Tibial nerve (tissue), 4 donors: ENCODE measurements at regions not wholly inside any gene's neighbourhood (a gene's known extent, or its start where the extent isn't known, plus 50 kb on each side); places are given as distances from the start of the nearest gene placed in this dataset.

Experiments
- DNase-seq, 2 donors: peaks; one replicate each; pipeline ENCODE4 v3.0.0-alpha.2; 2019; ENCODE audit warnings: low spot score in 2 of 2
- H3K27ac ChIP-seq, 4 donors: fragments of 200-600 bp; sonication (generic) in 3 of 4; one replicate each; pipeline ENCODE4 v1.5.1; 2017 to 2019; ENCODE audit warnings: mild to moderate bottlenecking in 1 of 4
- H3K27me3 ChIP-seq, 2 donors: fragments of 200-600 bp; sonication (generic) in 1 of 2; one replicate each; pipeline versions ENCODE4 v1.5.1 to v1.6.0; 2017 to 2019
- H3K36me3 ChIP-seq, 3 donors: fragments of 200-600 bp; sonication (generic); one replicate each; pipeline ENCODE4 v1.5.1; 2018 to 2019
- H3K4me1 ChIP-seq, 4 donors: fragments of 200-600 bp; sonication (generic) in 3 of 4; one replicate each; pipeline ENCODE4 v1.5.1; 2017 to 2019
- H3K4me3 ChIP-seq, 4 donors: fragments of 200-600 bp; sonication (generic) in 3 of 4; one replicate each; pipeline ENCODE4 v1.5.1; 2017 to 2019; ENCODE audit warnings: mild to moderate bottlenecking in 1 of 4, moderate library complexity in 1 of 4
- H3K9me3 ChIP-seq, 4 donors: fragments of 200-600 bp; sonication (generic) in 3 of 4; one replicate each; pipeline ENCODE4 v1.5.1; 2017 to 2019
- EP300 ChIP-seq, 2 donors: sonication (generic); formaldehyde crosslinking; IDR thresholded peaks; one replicate each; pipeline ENCODE4 v1.6.1; 2017; ENCODE audit warnings: antibody characterized with exemption in 2 of 2, mild to moderate bottlenecking in 1 of 2
- POLR2A ChIP-seq, 2 donors: fragments of 450-650 bp; IDR thresholded peaks; one replicate each; pipeline ENCODE4 v1.6.1; 2017; ENCODE audit warnings: antibody characterized with exemption in 2 of 2, mild to moderate bottlenecking in 2 of 2, moderate library complexity in 2 of 2
- WGBS, 2 donors: methylation state at CpG; one replicate each; pipeline ENCODE4 v1.1.5; 2018; 5-methylcytosine and 5-hydroxymethylcytosine counted together
- TF ChIP-seq, protein P1 (sequence below), 5 experiments: fragments of 200-600 bp in 3 of 5; fragments of 450-650 bp in 2 of 5; sonication (generic) in 3 of 5; IDR thresholded peaks; one replicate each; pipeline ENCODE4 v1.5.1; 2016 to 2019; ENCODE audit warnings: antibody characterized with exemption in 5 of 5, mild to moderate bottlenecking in 3 of 5, moderate library complexity in 2 of 5

DNA sequence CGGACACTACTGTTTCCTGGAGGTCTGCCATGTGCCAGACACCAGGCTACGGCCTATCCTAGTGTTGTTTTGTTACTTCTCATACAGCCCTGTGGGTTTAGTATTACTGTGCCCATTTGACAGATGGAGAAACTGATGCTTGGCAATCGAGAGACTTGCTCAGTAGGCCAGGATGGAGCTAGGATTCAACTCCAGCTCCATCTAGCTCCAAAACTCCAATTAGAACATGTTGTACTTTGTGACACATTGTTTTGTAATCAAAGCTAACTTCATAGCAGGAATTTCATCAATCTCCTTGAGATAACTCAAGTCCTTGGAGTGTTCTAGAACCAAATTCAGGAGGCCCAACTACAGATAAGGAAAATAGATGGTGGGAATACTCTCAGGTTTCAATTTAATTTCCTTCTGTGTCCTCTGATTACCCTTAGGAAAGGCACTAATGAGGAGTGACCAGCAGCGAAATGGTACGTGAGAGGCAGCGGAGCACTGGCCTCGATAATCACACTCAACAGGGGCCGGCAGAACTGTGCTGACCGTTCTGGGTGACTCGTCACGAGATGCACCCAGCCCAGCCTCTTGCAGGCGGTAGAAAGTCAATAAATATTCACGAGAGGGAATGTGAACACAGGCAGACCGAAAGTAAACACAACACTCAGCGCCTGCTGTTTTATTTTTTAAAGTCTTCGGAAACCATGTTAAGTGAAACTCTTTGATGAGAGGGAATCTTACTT lies 269.6 kb upstream of the NEBL start:
- Histone ChIP-seq H3K9me3 (no peaks in the 10 kb centered on the region), H3K27me3 (no peaks in the 10 kb centered on the region), H3K4me1 (peaks cover 0 to 4% (median 0%) of the 10 kb centered on the region in 4 donors), H3K27ac (no peak overlapping the region), H3K36me3 (no peaks in the 10 kb centered on the region), H3K4me3 (no peak overlapping the region)
- 84 to 88% methylated on average over 16 of the region's 16 CpGs for WGBS, 2 donors
- TF ChIP-seq POLR2A (IDR thresholded peaks at IDR 0.05) = no peak
- TF ChIP-seq, protein P1, sequence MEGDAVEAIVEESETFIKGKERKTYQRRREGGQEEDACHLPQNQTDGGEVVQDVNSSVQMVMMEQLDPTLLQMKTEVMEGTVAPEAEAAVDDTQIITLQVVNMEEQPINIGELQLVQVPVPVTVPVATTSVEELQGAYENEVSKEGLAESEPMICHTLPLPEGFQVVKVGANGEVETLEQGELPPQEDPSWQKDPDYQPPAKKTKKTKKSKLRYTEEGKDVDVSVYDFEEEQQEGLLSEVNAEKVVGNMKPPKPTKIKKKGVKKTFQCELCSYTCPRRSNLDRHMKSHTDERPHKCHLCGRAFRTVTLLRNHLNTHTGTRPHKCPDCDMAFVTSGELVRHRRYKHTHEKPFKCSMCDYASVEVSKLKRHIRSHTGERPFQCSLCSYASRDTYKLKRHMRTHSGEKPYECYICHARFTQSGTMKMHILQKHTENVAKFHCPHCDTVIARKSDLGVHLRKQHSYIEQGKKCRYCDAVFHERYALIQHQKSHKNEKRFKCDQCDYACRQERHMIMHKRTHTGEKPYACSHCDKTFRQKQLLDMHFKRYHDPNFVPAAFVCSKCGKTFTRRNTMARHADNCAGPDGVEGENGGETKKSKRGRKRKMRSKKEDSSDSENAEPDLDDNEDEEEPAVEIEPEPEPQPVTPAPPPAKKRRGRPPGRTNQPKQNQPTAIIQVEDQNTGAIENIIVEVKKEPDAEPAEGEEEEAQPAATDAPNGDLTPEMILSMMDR (IDR thresholded peaks at IDR 0.05) = no peak
- TF ChIP-seq EP300 (IDR thresholded peaks at IDR 0.05) = no peak
- no peak for DNase-seq

DNA sequence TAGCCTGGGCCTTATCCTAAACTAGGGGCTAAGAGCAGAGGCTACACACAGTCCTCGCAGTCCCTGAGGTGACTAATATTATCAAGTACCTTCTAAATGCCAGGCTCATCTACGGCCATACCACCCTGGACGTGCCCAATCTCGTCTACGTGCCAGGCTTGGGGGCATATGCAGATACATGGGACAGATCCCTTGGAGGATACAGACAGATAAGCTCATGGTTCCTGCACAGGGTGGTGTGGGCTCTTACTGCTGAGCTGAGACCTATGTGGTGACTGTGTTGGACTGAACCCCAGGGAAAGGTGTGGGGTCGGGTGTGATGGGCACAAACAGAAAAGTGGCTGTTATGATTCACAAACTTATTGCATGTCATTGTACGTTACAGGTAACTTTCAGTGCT lies 268.4 kb upstream of the NEBL start:
- Histone ChIP-seq H3K27ac (no peak overlapping the region), H3K36me3 (no peaks in the 10 kb centered on the region), H3K4me1 (no peaks in the 10 kb centered on the region), H3K4me3 (no peak overlapping the region), H3K9me3 (no peaks in the 10 kb centered on the region), H3K27me3 (no peaks in the 10 kb centered on the region)
- DNase-seq = no peak
- WGBS, 2 donors = 94 to 97% methylated on average over 3 to 7 of the region's 7 CpGs
- no peak for TF ChIP-seq POLR2A (IDR thresholded peaks at IDR 0.05)
- no peak for TF ChIP-seq EP300 (IDR thresholded peaks at IDR 0.05)
- TF ChIP-seq, protein P1 (IDR thresholded peaks at IDR 0.05) = no peak

DNA sequence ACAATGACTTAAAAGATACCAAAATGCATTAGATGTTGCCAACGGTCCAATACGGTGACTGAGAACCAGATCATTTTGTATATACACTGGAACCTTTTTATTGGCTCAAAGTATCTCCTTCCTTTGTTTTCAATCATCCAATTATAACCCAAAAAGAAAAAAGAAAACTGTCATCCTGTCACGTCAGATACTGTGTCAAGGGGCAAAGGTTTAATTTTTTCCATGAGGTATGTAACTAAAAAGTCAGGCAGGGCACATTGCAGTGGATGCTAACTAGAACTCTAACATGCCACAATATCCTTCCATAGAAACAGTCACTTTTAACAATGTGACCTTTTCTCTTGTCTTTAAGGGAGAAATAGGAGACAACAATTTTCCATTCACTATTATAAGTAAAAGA lies 267.6 kb upstream of the NEBL start:
- Histone ChIP-seq H3K4me3 (no peak overlapping the region), H3K27ac (no peak overlapping the region), H3K4me1 (no peaks in the 10 kb centered on the region), H3K27me3 (no peaks in the 10 kb centered on the region), H3K36me3 (no peaks in the 10 kb centered on the region), H3K9me3 (no peaks in the 10 kb centered on the region)
- no peak for DNase-seq
- no peak for TF ChIP-seq EP300 (IDR thresholded peaks at IDR 0.05)
- TF ChIP-seq POLR2A (IDR thresholded peaks at IDR 0.05) = no peak
- TF ChIP-seq, protein P1 (IDR thresholded peaks at IDR 0.05) = no peak
- WGBS, 2 donors = 60 to 66% methylated on average over 3 of the region's 3 CpGs

DNA sequence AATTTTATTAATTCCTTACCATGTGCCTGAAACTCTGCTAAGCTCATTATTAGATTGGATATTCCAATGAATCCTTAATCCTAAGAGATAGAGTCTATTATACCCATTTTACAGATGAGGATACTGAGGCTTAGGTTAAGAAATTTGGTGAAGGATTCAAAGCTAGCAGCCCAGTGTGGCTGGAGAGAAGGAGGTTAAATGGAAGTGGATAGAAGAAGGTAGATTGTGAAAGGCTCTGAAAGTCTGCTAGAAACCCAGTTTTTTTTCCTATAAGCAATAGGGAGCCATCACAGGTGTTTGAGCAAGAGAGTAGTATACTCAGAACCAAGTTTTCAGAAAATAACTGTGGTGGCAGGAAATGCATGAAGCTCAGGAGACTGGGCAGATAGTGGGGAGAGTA lies 265.8 kb upstream of the NEBL start:
- H3K9me3 ChIP-seq = no peaks in the 10 kb centered on the region
- no peak for TF ChIP-seq POLR2A (IDR thresholded peaks at IDR 0.05)
- TF ChIP-seq, protein P1 (IDR thresholded peaks at IDR 0.05) = no peak
- TF ChIP-seq EP300 (IDR thresholded peaks at IDR 0.05) = no peak
- no peak overlapping the region for H3K27ac ChIP-seq
- no peaks in the 10 kb centered on the region for H3K4me1 ChIP-seq
- no peaks in the 10 kb centered on the region for H3K27me3 ChIP-seq
- no peak for DNase-seq
- no peak overlapping the region for H3K4me3 ChIP-seq
- no peaks in the 10 kb centered on the region for H3K36me3 ChIP-seq

DNA sequence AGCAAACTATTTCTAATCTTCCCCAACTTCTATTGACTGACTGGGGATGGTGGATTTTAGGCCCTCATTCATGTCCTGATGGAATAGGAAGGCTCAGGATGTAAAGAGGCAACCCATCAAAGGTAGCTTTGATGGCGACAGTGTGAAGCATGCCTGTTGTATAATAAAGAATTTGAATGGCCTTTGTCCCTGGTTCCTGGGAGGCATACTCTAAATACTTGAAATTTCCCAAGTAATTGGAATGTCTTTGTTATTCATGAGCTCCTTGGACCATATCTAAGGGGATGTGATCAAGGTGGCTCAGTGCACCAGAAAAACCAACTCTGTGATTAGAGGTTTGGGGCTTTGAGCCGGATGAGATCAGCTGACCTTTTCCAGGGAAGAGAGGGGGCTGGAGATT lies 264.5 kb upstream of the NEBL start:
- TF ChIP-seq, protein P1 (IDR thresholded peaks at IDR 0.05) = no peak
- TF ChIP-seq EP300 (IDR thresholded peaks at IDR 0.05) (no peak), POLR2A (IDR thresholded peaks at IDR 0.05) (no peak)
- no peak overlapping the region for H3K27ac ChIP-seq
- 86 to 88% methylated on average over 2 of the region's 2 CpGs for WGBS, 2 donors

More for the DNA sequence above, 264.5 kb upstream of the NEBL start:
- no peak overlapping the region for H3K4me3 ChIP-seq
- peaks cover 0 to 3% (median 0%) of the 10 kb centered on the region in 4 donors for H3K4me1 ChIP-seq
- no peaks in the 10 kb centered on the region for H3K27me3 ChIP-seq
- no peak for DNase-seq
- H3K9me3 ChIP-seq = no peaks in the 10 kb centered on the region
- H3K36me3 ChIP-seq = no peaks in the 10 kb centered on the region
